ENCODE measurements at regions not wholly inside any gene's neighbourhood (a gene's known extent, or its start where the extent isn't known, plus 50 kb on each side); places are given as distances from the start of the nearest gene placed in this dataset.

DNA sequence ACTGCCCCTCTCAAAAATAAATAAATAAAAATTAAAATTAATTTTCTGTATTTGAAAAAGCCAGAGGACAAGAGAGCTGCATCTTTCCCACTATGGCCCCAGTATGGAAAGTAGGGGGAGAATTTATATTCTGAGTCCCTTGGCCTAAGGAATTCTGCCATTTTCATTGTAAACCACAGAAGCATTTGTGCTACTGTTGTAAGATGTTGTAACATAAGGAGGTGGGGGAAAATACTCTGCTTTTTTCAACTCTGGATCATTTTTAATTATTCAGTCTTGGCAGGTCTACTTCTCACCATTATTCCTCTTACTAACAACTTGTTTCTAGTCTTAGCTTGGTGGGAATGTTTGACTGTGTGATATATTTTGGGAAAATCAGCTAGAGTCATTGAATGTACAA is 52.3 kb upstream of the APC start:
- TF ChIP-seq CTCF (IDR thresholded peaks at IDR 0.05; ENCODE audit: low read depth, low read length): no peak
- no peak for TF ChIP-seq EZH2phosphoT487 (IDR thresholded peaks at IDR 0.05; ENCODE audit: low read depth)
